HG02642 (cell line): ENCODE measurements at regions not wholly inside any gene's neighbourhood (a gene's known extent, or its start where the extent isn't known, plus 50 kb on each side); places are given as distances from the start of the nearest gene placed in this dataset.
"Not testable (repeated sequence)": the region's sequence is repeated elsewhere in the genome, so short reads cannot be mapped to it uniquely, and the experiment has no call there.

Source experiments
- ATAC-seq: cut with Tn5 transposase; IDR thresholded peaks from one replicate; pipeline ENCODE4 v1.9.1; 2021; ENCODE audit warnings: mild to moderate bottlenecking; ENCODE audit not compliant: unreplicated experiment, poor library complexity

DNA sequence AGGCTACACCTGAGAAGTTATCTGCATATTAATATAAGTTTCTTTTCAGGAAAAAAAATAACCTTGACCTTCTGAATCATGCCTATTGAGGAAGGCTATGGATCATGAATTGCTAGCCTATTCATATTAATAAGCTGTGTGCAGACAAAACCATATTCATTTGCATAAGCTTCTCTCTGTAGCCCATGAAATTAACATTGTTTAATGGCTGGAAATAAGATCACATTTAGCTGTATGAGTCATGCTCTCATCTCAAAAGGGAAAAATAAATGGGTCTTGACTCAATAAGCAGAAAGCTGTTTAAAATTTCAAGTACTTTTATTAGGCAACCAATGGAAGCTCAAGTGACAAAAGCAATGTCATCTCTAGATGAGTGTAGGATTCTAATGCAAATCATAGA is 330.0 kb upstream of the DEPDC1 start:
- ATAC-seq = no peak

DNA sequence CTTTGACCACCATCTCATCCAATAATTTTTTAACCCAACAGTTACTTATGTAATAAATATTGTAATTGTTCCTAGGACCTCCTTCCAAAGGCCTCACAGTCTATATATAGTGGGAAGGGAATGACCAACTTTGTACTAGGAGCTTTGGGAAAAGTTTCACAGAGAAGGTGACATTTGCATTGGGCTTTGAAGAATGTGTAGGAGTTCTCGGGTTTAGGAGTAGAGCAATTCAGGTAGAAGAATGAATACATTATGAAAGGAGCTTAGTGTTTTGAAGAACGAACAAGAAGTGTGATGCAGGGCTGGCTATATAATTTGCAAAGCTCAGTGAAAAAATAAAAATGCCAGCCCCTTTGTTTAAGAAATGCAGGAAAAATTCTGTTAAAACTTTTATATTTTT is 330.4 kb upstream of the DEPDC1 start:
- ATAC-seq = no peak

DNA sequence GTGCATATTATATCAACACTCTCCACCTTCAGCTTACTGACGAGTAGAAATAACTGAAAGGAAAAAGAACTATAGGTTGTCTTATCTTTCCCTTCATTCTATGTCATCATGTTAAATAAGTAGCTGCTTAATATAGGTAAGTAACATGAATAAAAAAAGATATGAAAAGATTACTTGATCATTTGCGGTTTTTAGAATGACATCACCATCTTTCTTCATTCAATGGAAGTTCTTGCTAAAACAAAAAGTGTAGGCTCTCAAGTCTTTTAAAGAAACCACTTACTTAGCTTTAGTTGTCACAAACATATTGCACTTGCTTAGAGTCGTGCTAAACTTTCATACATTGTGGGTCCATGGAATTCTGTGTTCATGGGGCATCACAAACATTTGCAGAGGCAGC is 331.1 kb upstream of the DEPDC1 start:
- ATAC-seq = no peak

DNA sequence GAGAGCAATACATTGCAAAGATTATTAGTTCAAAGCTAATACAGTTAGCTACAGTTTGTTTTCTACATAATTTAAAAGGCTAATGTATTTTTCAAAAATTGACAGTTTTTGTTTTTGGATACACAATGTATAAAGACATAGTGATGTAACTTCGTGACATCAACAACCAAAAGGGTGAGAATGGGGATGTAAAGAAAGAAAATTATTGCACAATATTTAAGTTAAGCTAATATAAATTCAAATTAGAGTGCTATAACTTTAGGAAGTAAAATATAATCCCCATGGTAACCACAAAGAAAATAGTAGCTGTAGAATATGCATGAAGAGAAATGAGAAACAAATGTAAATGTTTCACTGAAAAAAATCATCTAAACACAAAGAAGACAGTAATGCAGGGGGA is 334.4 kb upstream of the DEPDC1 start:
- no peak for ATAC-seq

DNA sequence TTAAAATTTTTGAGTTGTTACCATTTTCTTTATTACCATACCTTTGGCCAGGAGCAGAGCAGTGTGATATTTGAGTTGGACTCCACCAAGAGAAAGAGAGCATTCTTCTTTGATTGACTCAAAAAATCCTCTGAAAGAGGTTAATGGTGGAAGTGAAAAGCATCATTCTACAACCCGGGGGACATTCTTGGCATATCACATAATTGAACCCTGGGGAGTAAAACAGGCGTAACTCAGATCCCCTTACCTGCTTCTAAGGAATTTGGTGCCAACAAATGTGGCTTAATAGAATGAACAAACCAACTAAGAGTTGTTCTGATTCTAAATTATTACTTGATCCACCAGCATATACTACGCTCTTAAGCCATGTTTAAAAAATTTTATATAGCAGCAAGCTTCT is 351.1 kb upstream of the DEPDC1 start:
- ATAC-seq = no peak

DNA sequence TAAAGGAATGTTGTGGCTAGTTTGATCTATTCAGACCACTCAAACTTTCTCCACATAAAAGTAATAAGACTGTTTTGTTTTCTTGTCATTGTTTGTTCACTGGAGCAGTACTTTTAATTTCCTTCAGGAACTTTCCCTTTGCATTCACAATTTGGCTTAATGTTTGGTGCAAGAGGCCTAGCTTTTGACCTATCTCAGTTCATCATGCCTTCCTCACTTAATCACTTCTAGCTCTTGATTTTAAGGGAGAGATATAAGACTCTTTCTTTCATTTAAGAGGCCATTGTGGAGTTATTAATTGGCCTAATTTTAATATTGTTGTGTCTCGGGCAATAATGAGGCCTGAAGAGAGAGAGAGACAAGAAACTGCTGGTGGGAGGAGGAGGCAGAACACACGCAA is 371.7 kb upstream of the DEPDC1 start:
- no peak for ATAC-seq

DNA sequence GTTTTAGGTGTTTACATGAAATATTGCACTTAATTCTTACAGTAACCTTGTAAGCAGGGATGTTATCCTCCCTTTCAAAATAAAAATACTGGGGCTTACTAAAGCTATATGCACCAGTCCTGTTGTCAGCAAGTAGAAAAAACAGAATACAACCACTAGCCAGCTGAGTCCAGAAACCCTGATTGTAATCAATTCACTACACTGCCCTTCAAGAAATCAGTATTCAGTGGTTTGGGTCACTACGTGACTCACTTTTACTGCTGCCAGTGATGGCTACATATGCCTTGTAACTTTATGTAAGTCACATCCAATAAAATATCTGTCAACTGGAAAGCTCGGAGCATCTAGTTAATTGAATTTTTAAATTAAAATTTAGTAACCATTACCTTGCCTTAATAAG is 376.3 kb upstream of the DEPDC1 start:
- no peak for ATAC-seq

DNA sequence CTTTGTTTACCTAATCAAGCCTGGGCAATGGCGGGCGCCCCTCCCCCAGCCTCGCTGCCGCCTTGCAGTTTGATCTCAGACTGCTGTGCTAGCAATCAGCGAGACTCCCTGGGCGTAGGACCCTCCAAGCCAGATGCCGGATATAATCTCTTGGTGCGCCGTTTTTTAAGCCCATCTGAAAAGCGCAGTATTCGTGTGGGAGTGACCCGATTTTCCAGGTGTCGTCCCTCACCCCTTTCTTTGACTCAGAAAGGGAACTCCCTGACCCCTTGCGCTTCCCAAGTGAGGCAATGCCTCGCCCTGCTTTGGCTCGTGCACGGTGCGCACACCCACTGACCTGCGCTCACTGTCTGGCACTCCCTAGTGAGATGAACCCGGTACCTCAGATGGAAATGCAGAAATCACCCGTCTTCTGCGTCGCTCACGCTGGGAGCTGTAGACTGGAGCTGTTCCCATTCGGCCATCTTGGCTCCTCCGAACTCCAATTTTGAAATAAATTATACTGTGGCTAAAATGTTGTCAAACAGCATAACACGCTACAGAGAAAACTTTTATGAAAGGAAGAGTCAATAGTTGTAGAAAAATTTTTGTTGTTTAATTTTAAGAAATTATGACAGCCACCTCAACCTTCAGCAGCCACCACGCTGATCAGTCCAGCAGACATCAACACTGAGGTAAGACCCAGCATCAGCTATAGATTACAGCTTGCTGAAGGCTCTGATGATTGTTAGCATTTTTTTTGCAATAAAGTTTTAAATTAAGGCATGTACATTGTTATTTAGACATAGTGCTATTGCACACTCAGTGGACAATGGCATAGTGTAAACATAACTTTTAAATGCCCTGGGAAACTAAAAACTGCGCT is 384.7 kb upstream of the DEPDC1 start:
- ATAC-seq = not testable (repeated sequence)

DNA sequence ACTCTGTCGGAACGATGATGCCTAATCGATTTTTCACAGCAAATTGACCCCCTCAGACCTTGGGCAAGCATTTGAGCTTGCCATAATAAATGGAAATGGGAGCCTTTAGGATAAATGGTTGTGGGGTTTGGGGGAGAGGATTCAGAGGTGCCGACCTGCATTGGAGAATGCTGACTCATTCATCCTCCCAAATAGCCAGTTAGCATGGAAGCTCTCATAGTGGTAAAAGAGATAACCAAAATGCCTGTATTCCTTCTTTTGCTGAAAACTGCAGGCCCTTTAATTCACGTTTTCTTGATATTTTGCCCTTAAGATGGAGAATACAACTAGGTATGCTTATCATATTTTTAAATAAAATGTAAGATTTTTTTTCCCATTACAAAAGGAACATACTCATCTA is 392.6 kb upstream of the DEPDC1 start:
- ATAC-seq = no peak

DNA sequence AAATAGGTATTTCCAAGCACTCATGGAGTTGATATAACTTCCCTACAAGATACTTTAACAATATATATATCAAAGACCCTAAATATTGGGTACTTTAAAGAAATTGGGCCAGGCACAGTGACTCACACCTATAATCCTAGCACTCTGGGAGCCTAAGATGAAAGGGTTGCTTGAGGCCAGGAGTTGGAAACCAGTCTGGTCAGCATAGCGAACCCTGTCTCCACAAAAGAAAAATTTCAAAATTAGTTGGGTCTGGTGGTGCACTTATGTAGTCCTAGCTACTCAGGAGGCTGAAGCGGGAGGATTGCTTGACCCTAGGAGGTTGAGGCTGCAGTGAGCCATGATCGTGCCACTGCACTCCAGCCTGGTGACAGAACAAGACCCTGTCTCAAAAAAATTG is 393.9 kb upstream of the DEPDC1 start:
- no peak for ATAC-seq

DNA sequence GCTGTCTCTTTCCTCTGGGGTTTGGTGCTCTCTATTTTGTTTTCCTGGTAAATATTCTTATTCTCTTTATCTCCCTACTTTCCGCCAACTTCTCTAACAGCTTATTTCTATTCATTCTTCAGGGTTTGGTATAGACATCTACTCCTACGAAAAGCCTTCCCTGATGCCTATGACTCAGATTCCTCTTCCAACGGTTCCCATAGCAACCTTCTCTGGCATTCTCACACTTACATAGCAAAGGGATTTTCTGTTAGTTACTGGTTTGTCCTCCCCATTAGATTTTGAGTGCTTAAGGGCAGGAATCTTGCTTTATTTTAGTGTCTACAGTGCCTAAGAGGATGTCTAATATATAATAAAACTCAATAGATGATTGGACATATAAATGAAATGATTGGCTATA is 407.6 kb upstream of the DEPDC1 start:
- ATAC-seq = no peak

DNA sequence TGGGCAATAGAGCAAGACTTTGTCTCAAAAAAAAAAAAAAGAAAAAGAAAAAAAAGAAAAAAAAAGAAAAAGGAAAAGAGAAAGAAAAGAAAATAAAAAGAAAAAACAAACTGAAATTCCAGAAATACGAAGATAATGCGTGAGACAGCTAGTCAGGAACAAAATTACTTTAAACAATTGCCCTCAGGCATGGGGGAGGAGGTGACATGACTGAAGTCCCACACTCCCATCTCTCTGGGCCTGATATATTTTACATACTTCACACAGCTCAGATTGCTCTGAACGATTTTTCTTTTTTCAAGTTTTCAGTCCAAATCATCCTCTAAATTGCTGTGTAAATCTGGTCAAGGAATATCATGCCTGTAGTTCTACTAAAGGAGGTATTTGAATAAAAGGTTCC is 409.5 kb upstream of the DEPDC1 start:
- no peak for ATAC-seq

DNA sequence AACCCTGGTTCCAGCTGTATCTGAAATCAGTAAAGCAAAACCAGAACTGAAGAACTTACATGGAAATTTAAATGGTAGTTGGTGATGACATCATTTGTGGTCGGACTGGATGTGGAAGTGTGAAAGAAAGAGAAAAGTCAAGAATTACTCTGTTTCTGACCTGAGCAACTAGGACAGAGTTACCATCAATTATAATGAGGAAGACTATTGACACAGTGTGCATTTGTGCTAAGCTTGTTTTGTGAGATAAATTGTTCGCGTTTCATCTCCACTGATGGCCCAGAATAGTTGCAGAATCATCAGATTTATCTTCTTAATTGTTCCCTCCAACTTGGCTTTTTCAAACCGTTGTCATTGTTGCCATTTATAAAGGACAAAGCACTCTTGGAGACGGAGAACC is 410.6 kb upstream of the DEPDC1 start:
- no peak for ATAC-seq

DNA sequence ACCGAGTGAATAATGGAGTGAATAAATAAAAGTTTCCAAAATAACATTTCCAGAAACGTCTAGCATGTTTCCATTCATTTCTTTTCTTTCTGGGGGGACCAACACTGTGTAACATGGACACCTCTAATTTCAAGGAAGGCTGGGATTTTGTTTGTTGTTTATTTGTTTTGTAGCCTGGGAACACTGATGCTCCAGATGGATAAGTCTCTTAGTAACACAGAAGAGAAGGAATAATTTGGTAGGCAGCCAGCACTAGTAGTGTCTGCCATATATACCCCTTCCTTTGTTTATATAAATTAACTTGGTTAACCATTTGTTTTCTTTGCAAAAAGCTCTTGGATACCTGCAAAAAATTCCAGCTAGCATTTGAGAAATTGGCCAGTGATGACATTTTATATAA is 411.4 kb upstream of the DEPDC1 start:
- ATAC-seq = no peak

DNA sequence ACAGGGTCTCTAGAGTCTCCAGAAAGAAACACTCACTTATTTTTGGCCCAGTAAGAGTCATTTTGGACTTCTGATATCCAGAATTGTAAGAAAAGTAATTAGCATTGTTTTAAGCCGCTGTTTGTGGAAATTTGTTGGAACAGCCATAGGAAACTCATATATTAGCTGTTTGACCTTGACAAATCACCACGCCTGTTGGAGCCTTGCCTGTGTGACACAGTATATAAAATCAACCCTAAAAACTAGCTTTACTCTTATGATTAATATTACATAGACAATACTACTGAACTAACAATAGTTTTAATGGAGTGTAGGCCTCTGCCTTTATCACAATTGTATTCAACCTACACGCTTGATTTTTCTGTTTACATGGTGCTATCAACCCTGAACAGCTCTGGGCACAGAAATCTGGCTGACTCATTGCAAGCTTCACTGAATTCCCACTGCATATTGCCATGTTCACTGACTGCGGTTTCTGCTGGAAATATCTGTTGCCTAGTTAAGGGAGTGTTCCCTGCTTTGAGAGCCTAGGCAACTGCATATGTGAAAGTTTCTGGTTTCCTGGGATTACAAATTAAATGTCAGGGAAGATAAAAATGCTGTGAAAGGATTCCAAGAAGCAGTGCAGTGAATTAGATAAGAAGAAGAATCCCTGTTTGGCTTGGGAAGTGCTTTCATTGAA is 419.5 kb upstream of the DEPDC1 start:
- ATAC-seq = no peak

DNA sequence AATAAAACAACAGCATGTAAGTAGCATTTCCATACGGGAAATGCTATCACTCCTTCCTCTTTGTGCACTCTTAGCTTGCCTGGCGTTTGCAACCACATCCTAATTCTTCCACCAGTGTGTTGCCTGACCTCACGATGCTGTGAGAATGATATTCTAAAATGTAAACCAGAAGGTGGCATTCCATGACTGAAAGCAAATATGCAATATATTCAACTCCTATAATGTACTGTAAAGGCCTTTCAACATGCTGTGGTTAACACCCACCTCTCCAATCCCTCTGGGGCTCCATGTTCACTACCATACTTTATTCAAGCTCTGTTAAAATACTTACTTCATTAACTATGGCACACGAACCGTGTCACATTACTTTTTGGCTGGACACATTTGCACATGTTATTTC is 420.6 kb upstream of the DEPDC1 start:
- no peak for ATAC-seq

DNA sequence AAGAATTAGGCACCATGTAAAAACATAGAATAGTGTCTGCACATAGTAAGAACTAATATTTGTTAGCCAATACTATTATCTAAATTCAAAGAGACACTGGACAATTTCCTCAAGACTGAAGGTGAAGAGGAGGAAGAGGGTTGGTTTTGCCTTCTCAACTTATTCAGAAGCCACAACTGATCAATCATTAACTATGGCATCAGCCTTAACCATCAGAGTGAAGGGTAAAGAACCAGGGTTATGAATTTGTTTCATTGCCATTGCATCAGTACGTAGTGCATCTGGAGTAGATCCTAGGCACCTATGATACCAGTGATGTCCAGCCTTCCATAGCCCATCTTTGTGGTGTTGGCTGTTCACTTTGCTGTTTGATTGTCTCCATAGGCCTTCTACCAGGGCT is 421.7 kb upstream of the DEPDC1 start:
- no peak for ATAC-seq

DNA sequence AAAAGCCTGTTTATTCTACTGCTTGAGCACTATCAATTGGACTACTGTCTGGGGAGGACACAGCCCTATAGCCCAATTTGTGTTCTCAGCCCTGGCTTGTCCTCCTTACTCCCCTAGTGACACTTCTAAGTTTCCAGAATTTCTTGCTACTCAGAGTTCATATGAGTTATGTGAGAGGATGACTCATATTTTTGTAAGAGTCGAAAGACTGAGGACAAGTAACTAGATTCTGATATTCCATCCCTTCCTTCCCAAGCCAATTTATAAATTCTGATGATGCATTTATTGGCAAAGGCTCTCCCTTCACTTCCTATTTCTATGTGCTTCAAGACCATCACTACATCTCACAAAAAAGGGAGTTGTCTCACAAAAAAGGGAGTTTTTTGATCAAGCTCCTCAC is 422.2 kb upstream of the DEPDC1 start:
- ATAC-seq = no peak

DNA sequence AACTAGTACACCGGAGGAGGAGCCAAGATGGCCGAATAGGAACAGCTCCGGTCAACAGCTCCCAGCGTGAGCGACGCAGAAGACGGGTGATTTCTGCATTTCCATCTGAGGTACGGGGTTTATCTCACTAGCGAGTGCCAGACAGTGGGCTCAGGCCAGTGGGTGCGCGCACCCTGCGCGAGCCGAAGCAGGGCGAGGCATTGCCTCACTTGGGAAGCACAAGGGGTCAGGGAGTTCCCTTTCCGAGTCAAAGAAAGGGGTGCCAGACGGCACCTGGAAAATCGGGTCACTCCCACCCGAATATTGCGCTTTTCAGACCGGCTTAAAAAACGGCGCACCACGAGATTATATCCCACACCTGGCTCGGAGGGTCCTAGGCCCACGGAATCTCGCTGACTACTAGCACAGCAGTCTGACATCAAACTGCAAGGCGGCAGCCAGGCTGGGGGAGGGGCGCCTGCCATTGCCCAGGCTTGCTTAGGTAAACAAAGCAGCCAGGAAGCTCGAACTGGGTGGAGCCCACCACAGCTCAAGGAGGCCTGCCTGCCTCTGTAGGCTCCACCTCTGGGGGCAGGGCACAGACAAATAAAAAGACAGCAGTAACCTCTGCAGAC is 426.7 kb upstream of the DEPDC1 start:
- not testable (repeated sequence) for ATAC-seq

DNA sequence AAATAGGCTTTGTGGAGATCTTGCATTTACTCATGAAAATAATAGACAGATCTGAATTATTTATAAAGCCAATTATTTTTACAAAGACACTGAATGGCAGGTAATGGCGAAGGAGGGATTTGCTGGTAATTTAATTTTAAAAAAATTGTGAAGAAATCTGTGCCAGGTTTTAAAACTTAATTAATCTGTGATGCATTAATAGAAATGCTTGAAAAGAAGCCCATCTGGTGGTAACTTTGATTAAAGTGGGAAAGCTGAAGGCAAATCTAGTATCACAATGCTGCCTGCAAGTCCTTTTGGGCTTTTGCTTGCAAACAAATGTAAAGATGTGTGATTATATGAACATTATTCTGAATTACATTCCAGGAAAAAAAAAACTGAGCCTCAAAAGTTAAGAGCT is 433.2 kb upstream of the DEPDC1 start:
- no peak for ATAC-seq

DNA sequence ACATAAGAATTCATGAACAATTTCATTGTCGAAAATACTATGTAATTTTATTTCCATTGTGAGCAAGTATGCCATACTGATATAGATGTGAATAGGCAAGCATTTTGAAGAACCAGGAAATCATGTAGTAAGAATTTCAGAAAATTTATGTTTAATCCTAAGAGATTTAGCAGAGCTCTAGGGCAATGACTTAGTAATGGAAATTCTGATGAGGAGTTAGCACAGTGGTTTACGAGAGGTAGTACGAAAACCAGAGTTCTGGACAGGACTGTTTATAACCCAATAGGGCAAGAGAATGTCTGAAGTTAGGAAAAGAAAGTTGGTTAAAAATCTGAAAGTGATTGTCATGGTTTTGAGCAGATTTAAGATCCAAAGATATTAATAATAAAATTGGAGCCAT is 439.6 kb upstream of the DEPDC1 start:
- no peak for ATAC-seq
